ENCODE measurements at regions not wholly inside any gene's neighbourhood (a gene's known extent, or its start where the extent isn't known, plus 50 kb on each side); places are given as distances from the start of the nearest gene placed in this dataset.
"Not testable (repeated sequence)": the region's sequence is repeated elsewhere in the genome, so short reads cannot be mapped to it uniquely, and the experiment has no call there.

DNA sequence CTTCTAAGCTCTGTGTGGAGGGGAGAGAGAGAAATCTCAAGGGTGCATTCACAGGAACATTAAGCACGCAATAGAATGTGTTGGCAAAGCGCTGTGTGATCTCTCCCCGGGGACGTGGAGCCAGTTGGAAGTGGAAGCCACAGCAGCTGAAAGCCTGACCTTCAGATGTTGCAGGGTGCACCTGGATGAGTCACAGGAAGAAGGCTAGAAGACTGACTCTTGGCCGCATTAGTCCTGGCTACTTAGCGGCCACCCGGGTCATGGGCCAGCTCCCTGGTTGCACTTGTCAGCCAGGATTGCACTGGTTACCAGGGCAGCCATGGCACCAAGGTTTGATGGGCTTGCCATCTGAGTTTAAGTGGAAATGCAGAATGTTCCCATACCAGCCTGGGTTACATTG lies 128.6 kb upstream of the ALDH3B2 start:
- H3K4me3 ChIP-seq; H3K27ac ChIP-seq; H3K4me1 ChIP-seq (ENCODE audit: insufficient read depth); H3K9me3 ChIP-seq; H3K36me3 ChIP-seq; intact Hi-C loops (cut with DNase I); DNase-seq; H3K27me3 ChIP-seq: not testable (repeated sequence)
- WGBS, 3 donors, result 51 to 56% (median 52%) methylated on average over 7 of the region's 7 CpGs

DNA sequence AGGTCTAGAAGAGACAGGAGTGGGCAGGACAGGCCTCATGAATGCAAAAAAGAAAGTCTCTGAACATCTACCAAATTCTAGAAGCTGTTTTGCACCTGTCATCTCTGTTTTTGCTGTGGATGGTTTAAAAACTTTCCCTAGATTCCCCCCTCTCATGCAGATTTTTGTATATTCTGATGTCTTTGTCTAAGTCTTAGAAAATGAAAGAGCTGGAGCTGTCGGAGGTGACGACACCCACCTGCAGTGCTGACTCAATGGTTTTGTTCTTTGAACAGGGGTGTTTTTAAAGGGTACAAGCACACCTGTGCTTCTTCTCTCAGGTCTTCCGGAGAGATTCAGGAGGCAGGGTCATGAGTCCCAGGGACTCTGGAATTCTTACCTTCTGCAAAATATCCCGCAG lies 128.2 kb upstream of the ALDH3B2 start:
- H3K36me3 ChIP-seq; H3K4me1 ChIP-seq (ENCODE audit: insufficient read depth); H3K4me3 ChIP-seq; H3K27me3 ChIP-seq; H3K27ac ChIP-seq; intact Hi-C loops (cut with DNase I); DNase-seq; H3K9me3 ChIP-seq: not testable (repeated sequence)
- 84 to 91% (median 90%) methylated on average over 4 of the region's 4 CpGs for WGBS, 3 donors

DNA sequence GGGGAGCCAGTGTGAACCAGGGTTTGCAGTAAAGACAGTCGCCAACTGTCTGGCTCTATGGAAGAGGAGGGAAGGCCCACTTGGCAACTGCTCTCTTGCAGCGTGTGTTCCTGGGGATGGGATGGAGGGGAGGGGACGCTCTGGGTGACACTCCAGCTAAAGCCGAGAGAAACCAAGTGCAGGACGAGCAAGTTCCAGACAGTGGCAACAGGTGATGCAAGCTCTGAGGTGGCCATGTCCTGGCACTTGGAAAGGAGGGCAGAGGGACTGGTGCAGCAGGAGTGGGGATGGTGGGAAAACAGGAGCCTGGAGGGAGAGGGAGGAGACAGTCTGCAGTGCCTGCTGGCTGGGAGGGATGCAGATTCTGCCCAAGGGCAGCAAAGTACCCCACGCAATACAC lies 127.0 kb upstream of the ALDH3B2 start:
- H3K9me3 ChIP-seq; H3K4me3 ChIP-seq; H3K4me1 ChIP-seq (ENCODE audit: insufficient read depth); H3K27me3 ChIP-seq; intact Hi-C loops (cut with DNase I); H3K27ac ChIP-seq; H3K36me3 ChIP-seq; DNase-seq: not testable (repeated sequence)
- 82 to 90% (median 85%) methylated on average over 6 of the region's 6 CpGs for WGBS, 3 donors

DNA sequence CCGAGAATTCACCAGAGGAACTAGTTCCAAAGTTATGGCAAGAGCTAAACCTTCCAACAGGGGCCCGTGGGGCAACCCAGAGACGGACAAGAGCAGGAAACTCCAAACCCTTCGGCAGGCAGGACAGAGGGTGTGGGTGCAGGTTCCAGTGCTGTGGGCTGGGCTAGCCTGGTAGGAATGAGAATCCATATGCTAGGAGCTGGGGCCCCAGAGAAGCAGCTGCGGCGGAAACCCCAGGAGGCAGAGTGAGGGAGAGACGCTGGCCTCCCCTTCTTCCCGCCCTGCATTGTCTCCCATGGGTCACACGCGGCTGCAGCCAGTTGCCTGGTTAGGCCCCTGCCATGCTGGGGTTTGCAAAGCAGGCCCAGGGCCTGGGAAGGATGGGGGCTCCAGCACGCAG lies 126.2 kb upstream of the ALDH3B2 start:
- intact Hi-C loops (cut with DNase I); H3K27ac ChIP-seq; H3K27me3 ChIP-seq; DNase-seq; H3K36me3 ChIP-seq; H3K9me3 ChIP-seq; H3K4me3 ChIP-seq; H3K4me1 ChIP-seq (ENCODE audit: insufficient read depth): not testable (repeated sequence)
- WGBS, 3 donors, result 85 to 93% (median 86%) methylated on average over 11 of the region's 11 CpGs

DNA sequence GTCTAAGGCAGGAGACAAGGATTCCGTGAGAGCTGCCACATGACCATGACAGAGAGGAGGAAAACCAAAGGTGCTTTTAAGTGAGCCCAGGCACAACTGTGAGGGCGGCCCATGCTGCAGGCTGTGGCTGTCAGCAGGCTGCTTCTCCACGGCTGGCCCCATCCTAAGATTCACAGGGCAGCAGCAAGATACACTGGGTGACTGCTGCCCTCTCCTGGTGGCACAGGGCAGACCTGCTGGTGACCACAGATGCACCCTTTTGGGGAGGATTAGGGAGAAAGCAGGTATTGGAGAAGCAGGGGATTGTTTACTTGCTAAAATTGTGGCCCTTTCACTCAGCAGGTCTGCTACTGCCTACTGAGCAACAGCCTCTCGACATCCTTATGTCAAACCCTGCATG lies 125.4 kb upstream of the ALDH3B2 start:
- intact Hi-C loops (cut with DNase I), result not testable (repeated sequence)
- TF ChIP-seq, protein P1, sequence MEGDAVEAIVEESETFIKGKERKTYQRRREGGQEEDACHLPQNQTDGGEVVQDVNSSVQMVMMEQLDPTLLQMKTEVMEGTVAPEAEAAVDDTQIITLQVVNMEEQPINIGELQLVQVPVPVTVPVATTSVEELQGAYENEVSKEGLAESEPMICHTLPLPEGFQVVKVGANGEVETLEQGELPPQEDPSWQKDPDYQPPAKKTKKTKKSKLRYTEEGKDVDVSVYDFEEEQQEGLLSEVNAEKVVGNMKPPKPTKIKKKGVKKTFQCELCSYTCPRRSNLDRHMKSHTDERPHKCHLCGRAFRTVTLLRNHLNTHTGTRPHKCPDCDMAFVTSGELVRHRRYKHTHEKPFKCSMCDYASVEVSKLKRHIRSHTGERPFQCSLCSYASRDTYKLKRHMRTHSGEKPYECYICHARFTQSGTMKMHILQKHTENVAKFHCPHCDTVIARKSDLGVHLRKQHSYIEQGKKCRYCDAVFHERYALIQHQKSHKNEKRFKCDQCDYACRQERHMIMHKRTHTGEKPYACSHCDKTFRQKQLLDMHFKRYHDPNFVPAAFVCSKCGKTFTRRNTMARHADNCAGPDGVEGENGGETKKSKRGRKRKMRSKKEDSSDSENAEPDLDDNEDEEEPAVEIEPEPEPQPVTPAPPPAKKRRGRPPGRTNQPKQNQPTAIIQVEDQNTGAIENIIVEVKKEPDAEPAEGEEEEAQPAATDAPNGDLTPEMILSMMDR (IDR thresholded peaks at IDR 0.05), result peak in 1 of 3 donors; percentile 18
- WGBS, 3 donors, result 29 to 39% (median 31%) methylated on average over 4 of the region's 4 CpGs

DNA sequence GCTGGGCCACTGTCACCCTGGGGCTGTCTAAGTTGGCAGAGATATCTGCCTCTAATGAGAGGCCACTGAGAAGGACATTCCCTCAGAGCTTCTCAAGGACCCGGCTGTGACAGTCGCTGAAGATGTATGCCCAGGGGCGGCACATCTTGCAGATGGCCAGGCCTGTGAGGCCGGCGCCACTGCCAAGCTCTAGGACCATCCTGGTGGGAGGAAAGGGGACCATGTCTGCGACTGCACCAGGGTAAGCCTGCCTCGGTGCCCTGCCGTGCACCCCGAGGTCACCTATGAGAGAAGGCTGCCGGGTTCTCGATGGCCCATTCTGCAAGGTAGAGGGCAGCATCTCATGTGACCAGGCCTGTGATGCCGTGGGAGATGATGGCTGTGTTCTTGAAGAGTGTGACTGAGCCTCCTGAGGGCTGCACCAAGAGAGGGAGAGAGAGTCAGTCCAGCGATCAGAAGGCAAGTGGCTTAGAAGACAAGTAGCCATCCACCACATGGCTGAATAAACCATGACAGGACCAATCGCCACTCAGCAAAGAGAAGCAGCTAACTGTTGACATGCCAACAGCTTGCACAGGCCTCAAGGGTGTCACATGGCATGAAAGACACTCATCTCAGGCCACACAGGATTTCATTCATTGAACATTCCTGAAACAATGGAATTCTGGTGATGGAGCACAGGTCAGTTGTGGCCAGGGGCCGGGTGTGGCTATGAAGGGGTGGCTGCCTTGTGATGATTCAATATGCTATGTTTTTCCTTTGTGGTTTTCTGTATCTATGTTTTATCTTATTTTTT lies 123.5 kb upstream of the ALDH3B2 start:
- H3K27me3 ChIP-seq; DNase-seq; H3K4me3 ChIP-seq; H3K36me3 ChIP-seq; H3K9me3 ChIP-seq; H3K4me1 ChIP-seq (ENCODE audit: insufficient read depth); H3K27ac ChIP-seq; intact Hi-C loops (cut with DNase I): not testable (repeated sequence)
- WGBS, 3 donors, result 90 to 92% (median 91%) methylated on average over 12 to 15 of the region's 15 CpGs

More for the DNA sequence above, 125.4 kb upstream of the ALDH3B2 start:
- not testable (repeated sequence) for DNase-seq; H3K27ac ChIP-seq; H3K9me3 ChIP-seq; H3K27me3 ChIP-seq; H3K4me3 ChIP-seq; H3K4me1 ChIP-seq (ENCODE audit: insufficient read depth); H3K36me3 ChIP-seq

DNA sequence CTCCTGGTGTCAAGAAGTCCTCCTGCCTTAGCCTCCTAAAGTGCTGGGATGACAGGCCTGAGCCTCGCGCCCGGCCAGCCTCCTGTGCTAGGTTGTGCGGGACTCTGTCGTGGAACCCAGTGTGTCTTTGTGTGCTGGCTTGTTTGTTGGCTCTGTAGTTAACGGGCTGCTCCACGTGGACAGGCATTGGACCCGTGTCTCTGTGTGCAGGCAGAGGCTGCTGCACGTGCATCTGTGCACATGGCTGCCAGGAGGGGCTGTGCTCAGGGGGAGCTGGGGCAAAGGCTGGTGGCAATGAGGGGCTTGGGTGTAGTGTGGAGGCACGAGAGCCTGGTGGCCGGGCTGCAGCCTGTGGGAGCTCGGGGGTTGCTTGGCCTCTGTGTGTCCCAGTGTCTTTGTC lies 121.3 kb upstream of the ALDH3B2 start:
- no peak overlapping the region for H3K4me3 ChIP-seq
- H3K27ac ChIP-seq, result no peak overlapping the region
- TF ChIP-seq EP300 (IDR thresholded peaks at IDR 0.05) (no peak), POLR2A (IDR thresholded peaks at IDR 0.05) (no peak)
- TF ChIP-seq, protein P1 (IDR thresholded peaks at IDR 0.05), result no peak
- intact Hi-C loops (cut with DNase I), result no loop called here
- no peaks in the 10 kb centered on the region for H3K36me3 ChIP-seq
- H3K4me1 ChIP-seq (ENCODE audit: insufficient read depth), result no peaks in the 10 kb centered on the region
- DNase-seq, result no peak
- H3K27me3 ChIP-seq, result no peaks in the 10 kb centered on the region
- WGBS, 3 donors, result 90 to 95% (median 92%) methylated on average over 11 to 12 of the region's 12 CpGs
- H3K9me3 ChIP-seq, result no peaks in the 10 kb centered on the region

DNA sequence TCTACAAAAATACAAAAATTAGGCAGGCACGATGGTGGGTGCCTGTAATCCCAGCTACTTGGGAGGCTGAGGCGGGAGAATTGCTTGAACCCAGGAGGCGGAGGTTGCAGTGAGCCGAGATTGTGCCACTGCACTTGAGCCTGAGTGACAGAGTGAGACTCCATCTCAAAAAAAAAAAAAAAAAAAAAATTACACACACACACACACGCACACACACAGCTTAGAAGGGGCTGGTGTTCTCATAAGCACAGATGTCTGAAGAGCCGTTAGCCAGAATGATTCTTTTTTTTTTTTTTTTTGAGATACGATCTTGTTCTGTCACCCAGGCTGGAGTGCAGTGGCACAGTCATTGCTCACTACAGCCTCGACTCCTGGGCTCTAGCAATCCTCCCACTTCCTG lies 119.3 kb upstream of the ALDH3B2 start:
- H3K27ac ChIP-seq; H3K4me1 ChIP-seq (ENCODE audit: insufficient read depth); H3K27me3 ChIP-seq; H3K4me3 ChIP-seq; intact Hi-C loops (cut with DNase I); DNase-seq; H3K9me3 ChIP-seq; H3K36me3 ChIP-seq: not testable (repeated sequence)
- WGBS, 3 donors, result 63 to 68% (median 66%) methylated on average over 7 to 8 of the region's 8 CpGs

DNA sequence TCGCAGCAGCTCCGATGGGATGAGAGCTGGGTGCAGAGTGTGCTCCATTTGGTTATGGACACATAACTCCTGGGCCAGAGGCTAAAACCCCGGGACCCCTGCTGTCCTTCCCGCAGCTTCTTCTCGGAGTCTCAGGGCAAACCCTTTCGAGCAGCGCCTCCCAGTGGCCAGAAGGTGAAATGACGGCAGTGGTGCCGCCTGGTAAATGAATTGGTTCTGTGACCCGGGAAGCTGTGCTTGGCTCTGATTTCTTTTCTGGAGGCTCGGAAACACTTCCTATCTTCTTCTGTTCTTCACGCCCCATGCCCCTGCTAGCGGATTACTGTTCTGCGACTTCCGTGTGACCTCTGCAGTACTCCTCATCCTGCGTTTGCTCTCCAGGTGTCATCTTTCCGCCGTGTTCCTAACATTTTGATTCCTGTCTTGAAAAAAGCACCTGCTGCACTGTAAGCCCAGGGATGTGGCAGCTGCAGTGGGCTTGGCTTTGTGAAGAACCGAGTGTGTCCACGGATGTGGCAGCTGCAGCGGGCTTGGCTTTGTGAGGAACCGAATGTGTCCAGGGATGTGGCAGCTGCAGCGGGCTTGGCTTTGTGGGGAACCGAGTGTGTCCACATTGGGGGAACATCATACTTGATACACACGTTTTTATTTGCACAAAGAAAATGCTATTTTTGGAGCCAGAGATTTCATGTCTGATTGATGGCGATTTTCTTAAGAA lies 118.0 kb upstream of the ALDH3B2 start:
- intact Hi-C loops (cut with DNase I), result not testable (repeated sequence)

More for the DNA sequence above, 118.0 kb upstream of the ALDH3B2 start:
- 22 to 33% (median 29%) methylated on average over 26 of the region's 26 CpGs for WGBS, 3 donors
- H3K27ac ChIP-seq; H3K9me3 ChIP-seq; H3K4me3 ChIP-seq; H3K27me3 ChIP-seq; H3K4me1 ChIP-seq (ENCODE audit: insufficient read depth); H3K36me3 ChIP-seq: not testable (repeated sequence)
- peak in 3 of 5 donors; percentile 31 to 54 (median 40) for DNase-seq
